ENCODE measurements at regions not wholly inside any gene's neighbourhood (a gene's known extent, or its start where the extent isn't known, plus 50 kb on each side); places are given as distances from the start of the nearest gene placed in this dataset.

- Histone ChIP-seq H3K4me3 (no peak overlapping the region), H3K79me2 (ENCODE audit: control insufficient read depth, insufficient read depth, low read length) (no peaks in the 10 kb centered on the region), H3K27me3 (ENCODE audit: control insufficient read depth in 2 of 2, insufficient read depth in 2 of 2, low read length in 2 of 2) (no peaks in the 10 kb centered on the region; a peak in 1 of 5 replicates), H3K9me3 (replicated peaks; ENCODE audit: control insufficient read depth, insufficient read depth, low read depth, low read length) (no peaks in the 10 kb centered on the region), H2AFZ (ENCODE audit: low read depth, low read length) (no peak overlapping the region), H3K9me1 (ENCODE audit: control insufficient read depth, insufficient read depth, low read length) (no peaks in the 10 kb centered on the region), H3K27ac (ENCODE audit: extremely low read depth, low read depth, low read length) (no peak overlapping the region), H3K4me1 (replicated peaks in 1 of 2; ENCODE audit: control insufficient read depth in 2 of 2, insufficient read depth in 2 of 2, low read length in 2 of 2) (no peaks in the 10 kb centered on the region; a peak in 1 of 5 replicates), H3K36me3 (ENCODE audit: control insufficient read depth, insufficient read depth, low read length) (no peaks in the 10 kb centered on the region), H4K20me1 (replicated peaks; ENCODE audit: control insufficient read depth, insufficient read depth, low read length) (no peaks in the 10 kb centered on the region), H3K9ac (ENCODE audit: insufficient read depth in 1 of 2, low read depth in 2 of 2, low read length in 2 of 2) (no peak overlapping the region), H3K4me2 (ENCODE audit: insufficient read depth, low read length) (no peak overlapping the region)
- DNase-seq (ENCODE audit: extremely low read depth in 1 of 4, low spot score in 3 of 4), result peak in 2 of 4 experiments; percentile 29 to 32
- intact Hi-C loops (cut with micrococcal nuclease) (no loop called here), in situ Hi-C loops (cut with MboI) (no loop called here)
- peak; percentile 88 for ATAC-seq
- peak; percentile 66 for FAIRE-seq
- POLR2A ChIA-PET, result interaction anchor here (1.3 kb wide), 1 partner anchor 13 kb away, joined by 3 read pairs; no protein-coding TSS in a partner anchor
- BruUV-seq (replicated peaks), result no TSS peak
- CTCF ChIA-PET (ENCODE audit: low intra/inter-chr PET ratio), result no interaction called here
- WGBS (ENCODE audit: insufficient coverage, low coverage, missing lambda C conversion rate), result 0% methylated on average over 2 of the region's 2 CpGs
- no peak for TF ChIP-seq ZNF146 (CRISPR knock-in tag; IDR thresholded peaks at IDR 0.05; ENCODE audit: unreplicated experiment)
- TF ChIP-seq TFE3 (CRISPR knock-in tag; IDR thresholded peaks at IDR 0.05), result no peak
- TF ChIP-seq TAL1 (IDR thresholded peaks at IDR 0.05), result no peak
- TF ChIP-seq DPF2 (IDR thresholded peaks at IDR 0.05), result 0 out of 2 replicates have a peak, but pooled peaks have one; percentile 20
- no peak for TF ChIP-seq ELK1 (CRISPR knock-in tag; IDR thresholded peaks at IDR 0.05)
- TF ChIP-seq STAG1 (CRISPR knock-in tag; IDR thresholded peaks at IDR 0.05; ENCODE audit: borderline replicate concordance), result no peak
- no peak for TF ChIP-seq ZNF589 (CRISPR knock-in tag; IDR thresholded peaks at IDR 0.05; ENCODE audit: low read depth)
- peak; percentile 91 for TF ChIP-seq MAFG (tag; conservative IDR thresholded peaks at IDR 0.05)
- TF ChIP-seq TSC22D4 (tag; IDR thresholded peaks at IDR 0.05), result no peak
- no peak for TF ChIP-seq ZNF384 (IDR thresholded peaks at IDR 0.05; ENCODE audit: low read depth, low read length)
- TF ChIP-seq BHLHE40 (IDR thresholded peaks at IDR 0.05; ENCODE audit: low read length), result 0 out of 2 replicates have a peak, but pooled peaks have one; percentile 7
- TF ChIP-seq KLF10 (CRISPR knock-in tag; IDR thresholded peaks at IDR 0.05), result no peak
- peak; percentile 65 for TF ChIP-seq MAFK (IDR thresholded peaks at IDR 0.05; ENCODE audit: low read length)
- TF ChIP-seq NFE2 (IDR thresholded peaks at IDR 0.05; ENCODE audit: low read depth), result peak; percentile 87
- TF ChIP-seq CAMTA2 (CRISPR knock-in tag; conservative IDR thresholded peaks at IDR 0.05), result no peak
- TF ChIP-seq PHF21A (IDR thresholded peaks at IDR 0.05; ENCODE audit: borderline replicate concordance, low read depth), result no peak
- TF ChIP-seq CHD1 (IDR thresholded peaks at IDR 0.05; ENCODE audit: low read length), result no peak
- TF ChIP-seq C11orf30 (IDR thresholded peaks at IDR 0.05; ENCODE audit: low read depth), result peak; percentile 81
- TF ChIP-seq MITF (IDR thresholded peaks at IDR 0.05), result no peak
- no peak for TF ChIP-seq BRD4 (IDR thresholded peaks at IDR 0.05)
- TF ChIP-seq ZZZ3 (IDR thresholded peaks at IDR 0.05), result no peak
- TF ChIP-seq JUND (IDR thresholded peaks at IDR 0.05; ENCODE audit: borderline replicate concordance, low read depth, low read length), result peak; percentile 68; the same call in 1 of the 2 replicates
- TF ChIP-seq JUND (tag; IDR thresholded peaks at IDR 0.05; ENCODE audit: borderline replicate concordance, low read depth, low read length), result peak; percentile 73; the same call in 2 of the 3 replicates
- TF ChIP-seq U2AF2 (optimal IDR thresholded peaks at IDR 0.05; ENCODE audit: low read depth, low read length), result no peak
Observed at GRCh38 chr12:45660330-45660729, 69.2 kb upstream of the ARID2 start.

Data from K562 (cell line).